ENCODE measurements at regions not wholly inside any gene's neighbourhood (a gene's known extent, or its start where the extent isn't known, plus 50 kb on each side); places are given as distances from the start of the nearest gene placed in this dataset.

- TF ChIP-seq CTCF (IDR thresholded peaks at IDR 0.05) (no peak), EZH2 (IDR thresholded peaks at IDR 0.05) (no peak), EZH2phosphoT487 (IDR thresholded peaks at IDR 0.05) (no peak)
Observed at GRCh38 chr6:126764104-126764503, 354.4 kb upstream of the RSPO3 start.

Data from neural progenitor cell (in vitro differentiated cells).